ENCODE measurements at regions not wholly inside any gene's neighbourhood (a gene's known extent, or its start where the extent isn't known, plus 50 kb on each side); places are given as distances from the start of the nearest gene placed in this dataset.

- intact Hi-C loops (cut with DNase I): no loop called here
- H3K27ac ChIP-seq: no peak overlapping the region
- TF ChIP-seq CTCF (IDR thresholded peaks at IDR 0.05) (no peak), POLR2A (IDR thresholded peaks at IDR 0.05) (no peak)
- no peak for DNase-seq
- no peaks in the 10 kb centered on the region for H3K36me3 ChIP-seq
- H3K9me3 ChIP-seq: no peaks in the 10 kb centered on the region
- ATAC-seq: no peak
- no peaks in the 10 kb centered on the region for H3K27me3 ChIP-seq
- no peak overlapping the region for H3K4me3 ChIP-seq
- 90% methylated on average over 2 of the region's 10 CpGs for WGBS (ENCODE audit: insufficient coverage, low coverage, low lambda C conversion rate, missing lambda C conversion rate)
- peaks cover 0 to 6% (median 2%) of the 10 kb centered on the region in 4 donors for H3K4me1 ChIP-seq
Observed at GRCh38 chr15:101540480-101541239, 51.2 kb upstream of the PCSK6 start.

- Histone ChIP-seq H3K27ac (no peak overlapping the region), H3K9me3 (no peaks in the 10 kb centered on the region), H3K36me3 (no peaks in the 10 kb centered on the region), H3K4me1 (peaks cover 0 to 3% (median 0%) of the 10 kb centered on the region in 4 donors), H3K27me3 (no peaks in the 10 kb centered on the region), H3K4me3 (no peak overlapping the region)
- ATAC-seq (no peak), DNase-seq (no peak)
- 91% methylated on average over 3 of the region's 7 CpGs for WGBS (ENCODE audit: insufficient coverage, low coverage, low lambda C conversion rate, missing lambda C conversion rate)
- intact Hi-C loops (cut with DNase I): no loop called here
- no peak for TF ChIP-seq CTCF (IDR thresholded peaks at IDR 0.05)
- TF ChIP-seq POLR2A (IDR thresholded peaks at IDR 0.05): no peak
Observed at GRCh38 chr15:101539930-101540329, 50.4 kb upstream of the PCSK6 start.

- WGBS (ENCODE audit: insufficient coverage, low coverage, low lambda C conversion rate, missing lambda C conversion rate): 83% methylated on average over 8 of the region's 13 CpGs
Observed at GRCh38 chr15:101539492-101539891, 50.0 kb upstream of the PCSK6 start.

More at GRCh38 chr15:101539492-101539891, 50.0 kb upstream of the PCSK6 start:
- TF ChIP-seq CTCF (IDR thresholded peaks at IDR 0.05): no peak
- TF ChIP-seq POLR2A (IDR thresholded peaks at IDR 0.05): no peak
- no peaks in the 10 kb centered on the region for H3K36me3 ChIP-seq
- peak in 1 of 3 donors; percentile 52 for DNase-seq
- no peaks in the 10 kb centered on the region for H3K27me3 ChIP-seq
- H3K4me3 ChIP-seq: no peak overlapping the region
- H3K4me1 ChIP-seq: peaks cover 0 to 3% (median 0%) of the 10 kb centered on the region in 4 donors
- no peaks in the 10 kb centered on the region for H3K9me3 ChIP-seq
- intact Hi-C loops (cut with DNase I): no loop called here
- ATAC-seq: peak in 2 of 4 donors; percentile 19 to 64
- H3K27ac ChIP-seq: no peak overlapping the region

Data from right lobe of liver (tissue), 6 donors.